Heart left ventricle (tissue), 13 donors: ENCODE measurements at regions not wholly inside any gene's neighbourhood (a gene's known extent, or its start where the extent isn't known, plus 50 kb on each side); places are given as distances from the start of the nearest gene placed in this dataset.

Experiments
- POLR2A ChIP-seq, 2 donors: fragments of 450-650 bp; IDR thresholded peaks; one replicate each; pipeline ENCODE4 v1.6.1; 2017; ENCODE audit warnings: antibody characterized with exemption in 2 of 2, mild to moderate bottlenecking in 2 of 2, moderate library complexity in 2 of 2
- TF ChIP-seq, protein P1 (sequence below), 12 donors: fragments of 200-600 bp; sonication (generic) in 4 of 12; IDR thresholded peaks; one replicate each; pipeline versions ENCODE4 v1.5.0 to v1.8.0; 2018 to 2022; ENCODE audit warnings: antibody characterized with exemption in 12 of 12, mild to moderate bottlenecking in 5 of 12
- donor health status: ischemic (EF 13 %, LVEDD 7.1; RV severe dilation, severe dysfunction).
- donor health status: DM: no; HTN: yes; CAD: no.
- donor health status: DM: no; HTN: no; CAD: no.
- donor health status: ischemic (EF 25% LVEDD 6.9; RV normal size, moderate dysfunction).
- donor health status: ischemic (EF 25% LVEDD 5.7; RV mildly dilated, moderate dysfunction).
- donor health status: ischemic (EF 35%, LVEDD 5.7; RV mildly dilated, moderate dysfunction).
- donor health status: nonischemic (EF 11% LVEDD 7.7; RV severe dilation, severe dysfunction).
- donor health status: DM: yes; HTN: yes; CAD: no.
- donor health status: PGD.
- donor health status: ischemic (EF 29% LVEDD 5.4; RV normal size, mild dysfunction).
- donor health status: nonischemic (EF 23%, LVEDD 6.1; RV moderate dilation, normal function).

DNA sequence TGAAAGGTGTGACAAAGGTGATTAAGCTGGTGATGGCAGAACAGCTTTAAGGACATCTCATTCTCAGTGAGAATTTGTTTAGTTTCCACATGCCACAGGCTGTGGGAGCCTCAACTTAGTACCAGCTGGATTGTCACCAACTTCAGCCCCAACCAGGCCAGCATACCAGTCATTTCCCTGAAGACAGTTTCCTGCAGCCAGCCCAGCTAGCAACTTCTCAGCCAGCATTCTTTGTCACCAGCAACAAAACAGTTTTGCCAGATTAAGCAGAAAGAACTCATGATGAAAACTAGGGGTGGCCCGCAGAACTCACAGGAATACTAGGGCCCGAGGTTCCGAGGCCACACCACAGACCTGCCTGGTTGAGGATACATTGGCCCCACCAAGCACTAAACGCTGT is 68.8 kb upstream of the UNC5B start:
- TF ChIP-seq, protein P1, sequence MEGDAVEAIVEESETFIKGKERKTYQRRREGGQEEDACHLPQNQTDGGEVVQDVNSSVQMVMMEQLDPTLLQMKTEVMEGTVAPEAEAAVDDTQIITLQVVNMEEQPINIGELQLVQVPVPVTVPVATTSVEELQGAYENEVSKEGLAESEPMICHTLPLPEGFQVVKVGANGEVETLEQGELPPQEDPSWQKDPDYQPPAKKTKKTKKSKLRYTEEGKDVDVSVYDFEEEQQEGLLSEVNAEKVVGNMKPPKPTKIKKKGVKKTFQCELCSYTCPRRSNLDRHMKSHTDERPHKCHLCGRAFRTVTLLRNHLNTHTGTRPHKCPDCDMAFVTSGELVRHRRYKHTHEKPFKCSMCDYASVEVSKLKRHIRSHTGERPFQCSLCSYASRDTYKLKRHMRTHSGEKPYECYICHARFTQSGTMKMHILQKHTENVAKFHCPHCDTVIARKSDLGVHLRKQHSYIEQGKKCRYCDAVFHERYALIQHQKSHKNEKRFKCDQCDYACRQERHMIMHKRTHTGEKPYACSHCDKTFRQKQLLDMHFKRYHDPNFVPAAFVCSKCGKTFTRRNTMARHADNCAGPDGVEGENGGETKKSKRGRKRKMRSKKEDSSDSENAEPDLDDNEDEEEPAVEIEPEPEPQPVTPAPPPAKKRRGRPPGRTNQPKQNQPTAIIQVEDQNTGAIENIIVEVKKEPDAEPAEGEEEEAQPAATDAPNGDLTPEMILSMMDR (IDR thresholded peaks at IDR 0.05), result no peak
- no peak for TF ChIP-seq POLR2A (IDR thresholded peaks at IDR 0.05)
